GM18519 (cell line): ENCODE measurements at regions not wholly inside any gene's neighbourhood (a gene's known extent, or its start where the extent isn't known, plus 50 kb on each side); places are given as distances from the start of the nearest gene placed in this dataset.

Source experiments
- ATAC-seq: cut with Tn5 transposase; IDR thresholded peaks from one replicate; pipeline ENCODE4 v1.9.1; 2021; ENCODE audit warnings: mild to moderate bottlenecking, moderate library complexity; ENCODE audit not compliant: unreplicated experiment, low FRiP score

DNA sequence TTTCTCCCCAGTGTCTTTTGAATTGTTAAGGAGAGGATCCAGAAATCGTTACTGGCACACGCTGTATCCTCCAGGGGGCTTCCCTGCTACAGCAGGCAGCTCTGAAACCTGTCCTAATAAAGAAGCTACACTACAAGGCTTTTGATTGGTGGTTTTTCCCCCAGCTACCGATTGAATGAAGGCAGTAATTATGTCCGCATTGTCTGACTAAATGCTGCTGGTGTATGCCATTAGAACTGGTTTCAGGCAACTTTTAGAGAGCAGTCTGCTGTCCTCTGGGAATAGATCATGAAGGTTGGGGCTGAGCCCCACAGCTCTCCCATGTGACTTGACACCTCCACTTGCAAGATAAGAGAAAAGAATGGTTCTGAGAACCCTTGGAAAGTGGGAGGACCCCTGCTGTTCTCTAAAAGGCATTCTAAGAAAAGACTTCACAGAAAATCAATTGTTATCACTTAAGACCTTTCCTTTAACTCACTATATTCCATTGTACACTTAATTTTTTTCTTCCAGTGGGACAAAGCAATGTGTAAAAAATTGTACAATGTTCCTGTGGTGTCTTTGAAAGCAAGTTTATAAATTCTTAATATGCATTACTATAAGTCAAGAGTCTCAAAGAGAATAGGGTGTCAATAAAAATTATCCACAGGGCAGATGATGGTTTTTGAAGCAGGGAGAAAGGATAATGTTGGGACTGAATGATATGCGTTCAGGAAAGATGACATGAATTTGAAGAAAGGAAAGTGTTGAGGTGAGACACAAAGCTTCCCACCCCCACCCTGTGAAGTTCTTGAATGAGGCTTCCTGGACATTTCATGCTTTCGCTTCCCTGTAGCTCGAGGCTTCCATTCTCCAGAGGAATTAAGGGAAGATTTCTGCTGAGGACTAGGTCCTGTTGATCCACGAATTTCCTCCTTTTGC lies 53.0 kb upstream of the DAZL start:
- no peak for ATAC-seq

DNA sequence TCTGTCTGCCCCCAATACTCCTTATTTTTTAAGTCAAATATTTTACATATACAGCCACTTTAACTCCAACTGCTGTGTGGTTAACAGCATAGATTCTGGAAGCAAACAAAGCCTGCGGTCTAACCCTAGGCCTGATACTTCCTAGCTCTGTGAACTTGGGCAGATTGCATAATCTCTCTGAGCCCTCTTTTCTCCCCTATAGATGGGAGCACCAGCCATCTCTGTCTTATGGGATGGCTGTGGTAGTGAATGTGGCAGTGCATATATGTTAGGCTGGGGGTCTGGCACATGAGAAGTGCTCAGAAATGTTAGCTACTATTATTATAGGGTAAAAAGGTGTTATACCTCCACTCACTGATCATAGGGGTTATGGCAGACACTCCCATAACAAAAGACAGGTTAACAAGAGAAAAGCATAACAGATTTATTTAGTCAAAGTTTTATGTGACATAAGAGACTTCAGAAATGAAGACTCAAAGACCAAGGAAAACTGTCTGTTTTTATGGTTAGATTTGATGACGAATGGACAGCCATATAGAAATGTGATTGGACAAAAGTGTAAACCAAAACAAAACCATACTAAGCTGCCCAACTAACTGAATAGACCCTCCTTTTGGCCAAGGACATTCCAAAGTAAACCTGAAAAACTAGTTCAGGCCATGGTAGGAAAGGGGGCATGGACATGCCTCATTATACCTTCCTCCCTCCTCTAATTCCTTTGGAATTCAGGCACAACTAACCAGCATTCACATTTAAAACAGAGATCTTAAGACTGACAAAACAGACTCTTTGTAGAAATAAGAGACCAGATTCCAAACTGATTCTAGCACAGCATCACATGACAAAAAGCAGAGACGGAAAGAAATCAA lies 53.9 kb upstream of the DAZL start:
- ATAC-seq: no peak

DNA sequence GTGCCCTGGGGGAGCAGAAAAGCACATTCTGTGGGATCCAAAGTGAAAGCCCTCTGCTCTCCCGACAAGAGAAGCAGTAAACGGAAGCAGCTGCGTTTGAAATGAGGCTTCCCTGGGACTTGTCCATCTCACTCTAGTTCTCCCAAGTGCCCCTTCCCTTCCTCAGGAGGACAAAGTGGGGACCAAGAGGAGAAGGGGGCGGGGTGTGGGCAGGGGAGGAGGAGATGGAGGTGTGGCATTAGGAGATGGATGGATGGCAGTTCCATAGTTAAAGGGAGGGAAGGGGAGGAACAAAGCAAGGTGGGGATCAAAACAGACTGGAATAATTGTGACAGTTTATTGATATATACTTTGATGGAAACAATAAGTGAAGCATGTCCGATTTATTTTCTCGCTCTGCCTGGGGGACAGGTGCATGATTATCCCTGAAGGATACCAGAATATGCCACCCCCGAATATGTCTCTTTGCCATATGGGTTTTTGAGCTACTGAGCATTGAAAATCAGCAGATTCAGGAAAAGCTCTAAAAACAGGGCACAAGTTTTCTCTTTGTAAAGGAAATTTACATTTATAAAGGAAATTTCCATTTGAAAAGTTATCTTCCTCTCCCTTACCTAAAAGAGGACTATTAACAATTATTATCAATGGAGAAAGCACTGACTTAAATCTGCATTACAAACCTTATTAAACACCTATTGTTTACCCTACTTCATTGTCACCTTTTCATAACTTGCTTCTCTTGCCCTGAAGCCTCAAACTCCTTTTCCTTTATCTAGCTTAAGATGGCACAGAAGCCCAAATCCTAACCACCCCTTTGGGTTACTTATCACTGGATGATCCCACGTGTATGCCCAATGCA lies 58.9 kb upstream of the DAZL start:
- no peak for ATAC-seq

DNA sequence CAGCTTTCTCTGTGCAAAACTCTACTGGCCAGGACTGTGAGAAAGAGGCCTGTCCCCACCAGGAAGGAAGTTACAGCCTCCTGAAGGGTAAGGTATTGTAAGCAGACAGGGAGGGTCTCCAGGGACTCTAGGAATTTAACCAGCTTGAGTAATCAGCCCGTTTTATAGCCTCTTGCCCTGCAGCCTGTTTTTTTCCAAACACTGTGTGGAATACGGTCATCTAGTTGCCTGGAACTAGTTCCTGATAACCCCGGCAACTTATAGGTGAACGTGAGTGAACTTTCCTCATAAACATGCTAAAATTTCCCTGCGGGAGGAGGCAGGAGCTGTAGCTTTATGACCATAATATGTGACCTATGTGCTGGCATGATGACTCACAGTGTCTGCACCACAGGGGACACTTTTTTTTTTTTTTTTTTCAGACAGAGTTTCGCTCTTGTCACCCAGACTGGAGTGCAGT lies 60.1 kb upstream of the DAZL start:
- ATAC-seq: no peak

DNA sequence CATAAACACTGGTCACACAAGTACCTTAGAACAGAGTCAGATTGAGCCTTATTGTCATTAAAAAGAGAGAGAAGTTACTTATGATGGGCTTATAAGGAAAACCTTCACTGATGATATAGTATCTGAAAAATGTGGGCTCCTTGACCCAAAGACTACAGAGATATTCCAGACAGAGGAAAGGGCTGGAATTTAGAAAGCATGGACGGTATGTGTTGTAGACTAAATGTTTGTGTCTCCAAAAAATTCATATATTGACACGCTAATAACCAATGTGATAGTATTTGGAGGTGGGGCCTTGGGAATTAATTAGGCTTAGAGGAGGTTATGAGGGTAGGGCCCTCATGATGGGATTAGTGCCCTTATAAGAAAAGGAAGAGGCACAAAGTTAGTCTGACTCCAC lies 61.0 kb upstream of the DAZL start:
- ATAC-seq: no peak

DNA sequence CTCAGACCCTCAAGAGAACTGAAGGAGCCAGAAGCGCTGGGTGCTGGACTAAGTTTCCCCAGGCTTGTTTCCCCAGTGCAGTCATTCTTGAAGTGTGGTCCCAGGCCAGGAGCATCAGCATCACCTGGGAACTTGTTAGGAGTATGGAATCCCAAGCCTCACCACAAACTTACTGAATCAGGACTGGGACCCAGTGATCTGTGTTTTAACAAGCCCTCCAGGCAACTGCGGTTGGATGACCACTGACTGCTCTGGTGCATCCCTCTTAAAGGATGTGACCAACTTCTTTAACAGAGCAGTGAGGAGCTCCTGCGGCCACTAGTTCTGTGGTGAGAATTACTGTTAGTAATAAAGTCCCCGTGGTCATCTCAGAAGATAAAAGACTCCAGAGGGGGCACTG lies 62.4 kb upstream of the DAZL start:
- no peak for ATAC-seq

DNA sequence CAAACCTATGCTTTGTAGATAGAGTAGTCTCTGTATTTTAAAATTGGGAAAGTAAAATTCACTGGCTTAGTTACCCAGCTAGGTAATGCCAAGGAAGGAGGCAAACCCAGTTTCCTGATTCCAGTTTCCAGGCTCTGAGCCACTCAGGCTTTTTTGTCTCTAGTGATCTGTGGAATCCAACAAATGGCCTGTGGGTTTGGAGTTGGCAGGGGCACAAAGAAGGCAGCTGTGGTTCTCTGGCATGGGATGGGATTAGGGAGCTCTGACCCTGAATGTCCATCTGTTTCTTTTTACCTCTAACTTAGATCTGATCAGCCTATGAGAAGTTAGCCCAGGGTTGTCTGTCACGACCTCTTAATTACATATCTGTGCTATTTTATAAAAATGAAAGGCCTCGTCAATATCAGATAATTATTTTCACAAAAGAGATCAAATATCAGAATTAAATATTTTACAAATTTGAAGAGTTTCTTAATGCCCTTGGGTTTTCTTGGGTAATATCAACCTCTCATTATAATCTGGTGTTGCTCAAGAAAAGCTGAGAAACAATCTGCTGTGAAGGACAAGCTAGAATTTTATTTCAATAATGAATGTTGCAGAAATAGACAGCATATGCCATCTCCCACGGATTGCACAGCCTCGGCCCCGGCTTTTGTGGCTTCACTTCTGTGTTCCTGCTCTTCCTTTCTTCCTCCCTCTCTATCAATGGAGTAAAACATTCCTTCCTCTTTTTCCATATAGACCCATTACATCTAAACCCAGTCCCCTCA lies 63.7 kb upstream of the DAZL start:
- ATAC-seq: no peak

DNA sequence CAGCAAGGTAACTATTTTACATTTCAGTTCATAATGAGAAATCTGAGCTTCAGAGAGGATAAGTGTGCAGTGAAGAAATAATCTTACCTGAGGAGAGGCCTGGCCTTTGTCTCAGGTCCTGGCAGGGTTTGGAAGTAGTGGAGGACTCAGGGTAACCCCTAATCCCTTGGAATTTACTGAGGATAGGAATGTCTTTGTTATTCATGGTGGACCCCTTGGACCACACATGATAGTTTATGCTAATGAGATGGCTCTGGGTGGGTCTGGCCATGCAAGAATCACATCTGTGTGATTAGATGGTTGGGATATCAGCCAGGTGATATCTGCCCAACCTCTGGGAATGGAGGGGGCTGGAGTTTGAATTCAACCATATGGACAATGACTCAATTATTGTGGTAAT lies 65.0 kb upstream of the DAZL start:
- ATAC-seq: no peak

DNA sequence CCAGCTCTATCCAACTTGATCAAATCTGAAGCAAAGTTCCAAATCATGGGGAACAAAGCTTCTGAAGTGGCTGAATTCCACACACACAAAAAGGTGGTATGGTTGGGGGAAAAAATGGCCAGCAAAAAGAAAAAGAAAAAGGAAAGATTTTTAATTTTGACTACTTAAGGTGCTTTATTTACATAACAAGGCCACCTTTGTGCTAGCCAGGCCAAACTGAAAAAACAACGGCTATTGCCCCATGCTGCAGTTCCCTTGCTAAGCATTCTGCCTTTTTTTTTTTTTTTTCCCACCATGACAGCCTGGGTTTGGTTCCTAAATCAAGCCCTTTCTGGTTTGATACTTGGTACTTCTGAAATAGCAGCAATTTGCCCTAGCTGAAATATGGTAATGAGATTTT lies 66.5 kb upstream of the DAZL start:
- ATAC-seq: no peak

DNA sequence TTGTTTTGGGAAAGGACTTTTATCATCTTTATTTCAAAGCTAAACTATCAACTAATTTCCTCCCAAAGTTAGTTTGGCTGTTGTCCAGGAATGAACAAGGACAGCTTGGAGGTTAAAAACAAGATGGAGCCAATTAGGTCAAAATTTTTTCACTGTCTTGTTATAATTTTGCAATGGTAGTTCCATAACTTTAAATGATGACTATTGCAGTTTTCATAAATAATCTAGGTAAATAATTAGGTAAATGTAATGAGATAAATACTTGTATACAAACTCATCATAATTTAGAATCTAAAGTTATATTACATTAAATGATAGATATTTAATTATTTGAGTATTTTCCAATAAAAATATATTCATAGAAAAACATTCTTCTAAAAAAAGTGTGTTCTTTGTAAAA lies 68.3 kb upstream of the DAZL start:
- no peak for ATAC-seq

DNA sequence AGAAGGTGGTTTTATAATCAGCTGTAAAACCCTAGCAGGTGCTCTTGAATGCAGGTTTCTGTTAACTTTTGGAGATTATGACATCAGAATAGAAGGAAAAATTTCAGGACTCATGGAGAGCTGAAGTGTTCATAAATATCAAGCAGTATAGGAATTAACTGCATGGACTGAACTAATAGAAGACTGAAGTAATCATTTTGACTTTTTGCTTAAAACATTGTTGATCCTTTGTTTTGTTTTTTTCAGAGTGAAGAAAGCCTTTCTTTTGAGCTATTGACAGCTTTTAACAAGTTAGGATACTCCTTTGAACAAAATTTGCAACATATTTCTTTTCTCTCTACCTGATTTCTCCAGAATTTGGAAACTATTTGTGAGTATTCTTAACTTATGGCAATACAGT lies 70.6 kb upstream of the DAZL start:
- no peak for ATAC-seq

DNA sequence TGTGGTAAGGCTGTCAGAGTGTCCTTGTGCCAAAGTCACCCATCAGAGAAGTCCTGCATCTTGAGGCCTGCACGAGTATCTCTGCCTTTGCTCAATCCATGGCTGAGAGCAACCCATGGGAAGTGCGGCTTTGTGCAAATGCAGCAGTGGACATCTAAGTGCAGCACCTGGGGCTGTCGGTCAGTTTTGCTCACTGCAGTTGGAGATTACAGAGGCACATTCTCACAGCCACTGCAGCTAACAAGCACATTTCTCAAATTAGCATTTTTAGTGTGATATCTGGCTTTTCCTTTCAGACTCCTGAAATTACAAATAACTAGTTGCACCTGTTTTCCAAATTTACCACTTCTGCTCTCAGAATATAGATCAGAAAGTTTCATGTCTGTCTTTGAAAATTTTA lies 81.5 kb upstream of the DAZL start:
- no peak for ATAC-seq

DNA sequence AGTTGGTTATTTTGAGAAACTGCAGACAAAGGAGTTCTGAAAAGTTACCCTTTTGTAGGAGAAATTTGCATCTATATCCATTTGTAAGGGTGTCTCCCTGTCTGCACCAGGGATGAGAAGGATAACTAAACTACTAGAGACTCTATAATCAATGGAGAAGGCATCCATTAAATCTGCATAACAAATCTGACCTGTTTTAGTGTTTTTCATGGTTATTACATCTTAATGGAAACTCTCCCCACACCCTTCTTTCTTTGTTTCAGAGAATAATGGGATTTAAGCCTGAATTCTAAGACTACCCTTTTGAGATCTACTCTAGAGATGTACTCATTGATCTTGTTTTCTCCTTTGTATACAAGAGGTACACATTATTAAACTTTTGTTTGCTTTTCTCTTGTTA lies 82.0 kb upstream of the DAZL start:
- no peak for ATAC-seq

DNA sequence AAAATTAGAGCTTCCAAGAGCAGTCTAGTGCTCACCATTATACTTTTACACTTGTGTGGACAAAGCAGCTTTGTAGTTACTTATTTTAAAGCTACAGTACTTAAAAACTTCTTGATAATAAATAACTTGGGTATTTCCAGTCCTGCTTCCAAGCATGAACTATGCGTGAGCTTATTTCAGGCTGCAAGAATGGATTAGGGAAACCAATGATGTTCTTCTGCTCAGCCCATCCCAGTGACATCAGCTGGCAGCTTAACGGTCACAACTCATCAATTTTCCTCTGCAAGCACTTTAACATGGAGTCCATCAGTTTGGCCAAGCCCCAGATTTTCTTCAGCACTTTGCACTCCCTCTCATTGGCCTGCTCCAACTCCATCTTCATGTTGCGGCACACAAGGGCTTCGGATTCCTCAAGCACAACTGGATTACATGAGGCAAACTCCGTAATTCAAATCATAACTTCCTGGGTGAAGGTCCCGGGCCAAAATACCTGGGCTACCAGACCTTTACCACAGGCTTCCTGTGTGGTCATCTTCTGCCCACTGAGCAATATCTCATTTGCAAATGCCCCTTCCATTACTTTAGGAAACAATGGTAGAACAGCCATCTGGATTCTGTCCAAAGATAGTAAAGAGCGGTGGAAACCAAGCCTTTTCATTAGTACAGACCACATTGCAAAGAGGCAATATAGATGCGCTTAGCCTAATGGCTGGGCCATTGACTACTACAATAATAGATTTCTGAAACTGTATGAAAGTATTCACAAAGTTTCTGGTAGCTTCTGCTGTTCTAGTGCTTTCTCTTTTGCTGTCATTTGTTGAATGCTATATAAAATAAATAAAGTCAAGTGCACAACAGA lies 87.5 kb upstream of the DAZL start:
- no peak for ATAC-seq

DNA sequence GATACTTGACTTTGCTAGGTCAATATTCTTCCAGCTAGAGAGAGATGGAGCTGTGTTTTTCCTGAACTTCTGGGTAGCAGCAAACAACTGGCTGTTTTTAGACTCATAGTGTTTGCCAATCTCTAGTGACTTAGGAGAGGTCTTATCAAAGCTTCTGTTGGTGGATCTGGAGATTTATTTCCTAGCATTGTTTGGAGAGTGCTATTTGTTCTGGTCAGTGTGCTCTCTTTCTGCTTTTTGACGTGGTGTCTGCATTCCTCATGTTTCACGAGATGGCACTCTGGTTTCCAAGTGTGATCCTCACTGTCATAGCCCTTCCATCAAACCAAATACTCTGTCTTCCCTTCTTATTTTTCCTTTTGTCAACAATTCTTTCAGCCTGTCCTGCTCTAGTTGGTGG lies 88.6 kb upstream of the DAZL start:
- no peak for ATAC-seq

DNA sequence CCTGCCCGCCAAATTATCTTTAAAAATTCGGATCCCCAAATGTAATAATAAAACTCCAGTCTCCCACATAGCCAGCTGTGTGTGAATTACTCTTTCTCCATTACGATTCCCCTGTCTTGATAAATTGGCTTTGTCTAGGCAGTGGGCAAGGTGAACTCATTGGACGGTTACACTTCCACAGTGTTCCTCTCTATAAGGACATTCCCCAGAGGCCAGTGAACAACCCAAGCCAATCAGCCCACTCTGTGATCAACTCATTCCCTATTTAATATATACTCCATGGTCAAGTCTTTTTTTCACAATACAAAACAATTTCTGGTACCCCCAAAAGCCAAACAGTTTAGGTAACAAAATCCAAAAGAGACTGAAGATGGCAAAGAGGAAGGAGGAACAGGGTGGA lies 90.5 kb upstream of the DAZL start:
- no peak for ATAC-seq

DNA sequence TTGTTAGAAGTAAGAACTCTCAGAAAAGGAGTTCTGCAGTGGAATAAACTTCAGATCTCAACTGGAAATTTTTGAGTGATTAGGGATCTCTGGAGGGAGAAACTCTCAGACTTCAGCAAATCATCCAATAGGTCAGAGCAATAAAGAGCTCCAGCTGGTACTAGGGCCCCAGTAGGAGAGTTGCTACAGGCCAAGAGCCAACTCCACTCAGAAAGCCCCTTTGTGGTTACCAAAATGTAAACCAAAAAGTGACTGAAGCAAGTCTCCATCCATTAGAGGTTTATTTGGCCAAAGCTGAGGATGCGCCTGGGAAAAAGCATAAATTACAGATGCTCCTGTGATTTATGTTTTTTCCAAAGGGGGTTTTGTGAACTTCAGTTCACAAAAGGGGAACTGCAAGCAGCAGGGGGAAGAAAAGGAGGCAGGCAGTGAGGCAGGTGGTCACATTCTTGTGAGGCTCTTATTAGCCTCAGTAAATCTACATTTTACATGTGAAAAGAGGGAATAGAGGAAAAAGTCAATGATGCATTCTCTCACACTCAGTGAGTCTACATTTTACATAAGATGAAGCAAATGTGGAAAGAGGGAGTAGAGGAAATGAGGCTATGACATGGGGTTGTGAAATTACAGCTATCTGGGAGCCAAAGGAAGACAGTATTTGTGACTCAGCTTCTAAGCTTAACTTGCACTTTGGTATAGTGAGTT lies 92.4 kb upstream of the DAZL start:
- no peak for ATAC-seq

DNA sequence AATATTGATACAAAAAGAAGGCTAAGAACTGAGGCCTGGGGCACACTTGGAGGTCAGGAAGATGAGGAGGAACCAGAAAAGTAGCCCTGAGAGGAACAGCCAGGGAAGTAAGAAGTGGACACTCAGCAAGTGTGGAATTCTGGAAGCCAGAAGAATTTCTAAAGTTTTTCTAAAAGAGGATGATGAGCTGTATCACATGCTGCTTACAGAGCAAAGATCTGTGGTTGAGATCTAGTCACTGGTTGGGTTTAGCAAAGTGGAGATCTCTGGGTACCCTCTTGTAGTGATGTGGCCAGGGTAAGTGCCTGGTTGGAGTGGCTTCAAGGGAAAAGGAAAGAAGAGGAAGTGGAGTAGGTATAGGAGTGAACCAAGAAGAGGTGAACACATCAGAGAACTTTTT lies 95.4 kb upstream of the DAZL start:
- no peak for ATAC-seq
